SK-N-SH treated with all-trans-retinoic acid at 6 μM for 48 hours (cell line): ENCODE measurements at regions not wholly inside any gene's neighbourhood (a gene's known extent, or its start where the extent isn't known, plus 50 kb on each side); places are given as distances from the start of the nearest gene placed in this dataset.
A peak's percentile ranks its signal among the peaks of the same experiment; 100 is the strongest.

ENCODE experiments used
- ATAC-seq: fragments of 200-7000 bp; cut with Tn5 transposase; 3 replicates; pipeline ENCODE4 v1.9.1; 2020; ENCODE audit warnings: mild to moderate bottlenecking, moderate library complexity
- ARNTL ChIP-seq: fragments of 450-650 bp; formaldehyde crosslinking; IDR thresholded peaks from 2 replicates; pipeline ENCODE4 v1.5.0; 2020; ENCODE audit warnings: low read depth, mild to moderate bottlenecking, moderate library complexity, borderline replicate concordance
- BACH2 ChIP-seq: fragments of 250-450 bp; sonication (Bioruptor Pico); IDR thresholded peaks from 2 replicates; pipeline ENCODE4 v1.9.0; 2021; ENCODE audit warnings: mild to moderate bottlenecking, borderline replicate concordance
- CREB5 ChIP-seq: fragments of 250-450 bp; sonication (Bioruptor Pico); IDR thresholded peaks from 2 replicates; pipeline ENCODE4 v1.5.1; 2020; ENCODE audit warnings: low read depth, mild to moderate bottlenecking, moderate library complexity
- CSDC2 ChIP-seq: fragments of 250-450 bp; sonication (Bioruptor Pico); IDR thresholded peaks from 2 replicates; pipeline ENCODE4 v1.5.0; 2020; ENCODE audit warnings: mild to moderate bottlenecking, moderate library complexity
- CSRNP3 ChIP-seq: fragments of 250-450 bp; sonication (Bioruptor Pico); IDR thresholded peaks from 2 replicates; pipeline ENCODE4 v1.5.1; 2021; ENCODE audit warnings: mild to moderate bottlenecking, moderate library complexity
- ESRRG ChIP-seq: fragments of 250-450 bp; sonication (Bioruptor Pico); IDR thresholded peaks from 2 replicates; pipeline ENCODE4 v1.6.1; 2021; ENCODE audit warnings: mild to moderate bottlenecking
- GLIS3 ChIP-seq: fragments of 250-450 bp; sonication (Bioruptor Pico); IDR thresholded peaks from 2 replicates; pipeline ENCODE4 v1.5.0; 2020; ENCODE audit warnings: mild to moderate bottlenecking, moderate library complexity
- ISL1 ChIP-seq: fragments of 250-450 bp; sonication (Bioruptor Pico); IDR thresholded peaks from 2 replicates; pipeline ENCODE4 v2.1.2; 2022; ENCODE audit warnings: mild to moderate bottlenecking, moderate library complexity
- OSR1 ChIP-seq: fragments of 250-450 bp; sonication (Bioruptor Pico); IDR thresholded peaks from 2 replicates; pipeline ENCODE4 v1.8.0; 2022; ENCODE audit warnings: moderate library complexity, mild to moderate bottlenecking, inconsistent platforms
- PPARA ChIP-seq: fragments of 250-450 bp; sonication (Bioruptor Pico); IDR thresholded peaks from 2 replicates; pipeline ENCODE4 v1.5.0; 2020; ENCODE audit warnings: mild to moderate bottlenecking, borderline replicate concordance
- RARB ChIP-seq: fragments of 250-450 bp; sonication (Bioruptor Pico); IDR thresholded peaks from 2 replicates; pipeline ENCODE4 v1.8.0; 2021; ENCODE audit warnings: mild to moderate bottlenecking, moderate library complexity
- SNAI2 ChIP-seq: fragments of 250-450 bp; sonication (Bioruptor Pico); IDR thresholded peaks from 2 replicates; pipeline ENCODE4 v1.5.0; 2020; ENCODE audit warnings: mild to moderate bottlenecking, moderate library complexity
- TCF4 ChIP-seq: fragments of 250-450 bp; sonication (Bioruptor Pico); IDR thresholded peaks from 2 replicates; pipeline ENCODE4 v1.8.0; 2021; ENCODE audit warnings: mild to moderate bottlenecking, moderate library complexity, borderline replicate concordance
- TOX ChIP-seq: fragments of 250-450 bp; sonication (Bioruptor Pico); IDR thresholded peaks from 2 replicates; pipeline ENCODE4 v1.8.0; 2021; ENCODE audit warnings: mild to moderate bottlenecking, moderate library complexity, borderline replicate concordance
- ZC3H10 ChIP-seq: fragments of 250-450 bp; sonication (Bioruptor Pico); IDR thresholded peaks from 2 replicates; pipeline ENCODE4 v1.5.1; 2021; ENCODE audit warnings: mild to moderate bottlenecking, moderate library complexity
- ZFP3 ChIP-seq: fragments of 250-450 bp; sonication (Bioruptor Pico); IDR thresholded peaks from 2 replicates; pipeline ENCODE4 v1.5.0; 2020; ENCODE audit warnings: mild to moderate bottlenecking, moderate library complexity
- ZFP30 ChIP-seq: fragments of 450-650 bp; formaldehyde crosslinking; IDR thresholded peaks from 2 replicates; pipeline ENCODE4 v1.5.0; 2022; ENCODE audit warnings: mild to moderate bottlenecking, moderate library complexity
- ZNF565 ChIP-seq: fragments of 450-650 bp; formaldehyde crosslinking; conservative IDR thresholded peaks from 2 replicates; pipeline ENCODE4 v1.5.0; 2020; ENCODE audit warnings: low read depth, mild to moderate bottlenecking, moderate library complexity
- ZNF70 ChIP-seq: fragments of 450-650 bp; formaldehyde crosslinking; IDR thresholded peaks from 2 replicates; pipeline ENCODE4 v1.5.0; 2020; ENCODE audit warnings: mild to moderate bottlenecking, moderate library complexity
- ZNF8 ChIP-seq: fragments of 450-650 bp; formaldehyde crosslinking; IDR thresholded peaks from 2 replicates; pipeline ENCODE4 v1.5.0; 2020; ENCODE audit warnings: mild to moderate bottlenecking, moderate library complexity
- TF ChIP-seq, protein P1 (sequence below): fragments of 250-450 bp; sonication (Bioruptor Pico); IDR thresholded peaks from 2 replicates; pipeline ENCODE4 v1.8.0; 2020; ENCODE audit warnings: mild to moderate bottlenecking, moderate library complexity, borderline replicate concordance
- TF ChIP-seq, protein P2 (sequence below): fragments of 250-450 bp; sonication (Bioruptor Pico); IDR thresholded peaks from 2 replicates; pipeline ENCODE4 v1.8.0; 2021; ENCODE audit warnings: low read depth, mild to moderate bottlenecking, moderate library complexity, borderline replicate concordance
- TF ChIP-seq, protein P3 (sequence below): fragments of 250-450 bp; sonication (Bioruptor Pico); IDR thresholded peaks from 2 replicates; pipeline ENCODE4 v1.5.0; 2020; ENCODE audit warnings: mild to moderate bottlenecking, moderate library complexity

DNA sequence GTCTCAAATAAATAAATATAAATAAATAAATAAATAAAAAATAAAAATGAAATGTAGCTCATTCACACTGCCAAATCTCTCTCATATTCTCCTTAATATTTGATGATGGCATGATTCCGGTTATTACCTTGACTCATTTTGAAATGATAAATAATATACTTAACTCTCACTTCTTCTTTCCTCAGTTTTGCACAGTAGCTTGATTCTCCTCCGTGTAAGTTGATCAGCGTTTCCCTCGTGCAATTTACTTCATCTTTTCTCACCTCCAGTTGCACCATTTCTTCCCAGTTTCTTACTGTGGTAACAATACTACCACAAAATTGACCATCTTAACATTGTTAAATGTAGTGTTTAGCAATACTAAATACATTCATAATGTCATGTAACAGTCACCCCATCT lies 111.6 kb downstream of the RIPK4 start:
- no peak for ATAC-seq
- TF ChIP-seq ZNF565 (no peak), TOX (CRISPR knock-in tag) (no peak)

GRCh38 chr21:41653954-41654491 lies 112.8 kb downstream of the RIPK4 start:
- ATAC-seq: peak; percentile 73

DNA sequence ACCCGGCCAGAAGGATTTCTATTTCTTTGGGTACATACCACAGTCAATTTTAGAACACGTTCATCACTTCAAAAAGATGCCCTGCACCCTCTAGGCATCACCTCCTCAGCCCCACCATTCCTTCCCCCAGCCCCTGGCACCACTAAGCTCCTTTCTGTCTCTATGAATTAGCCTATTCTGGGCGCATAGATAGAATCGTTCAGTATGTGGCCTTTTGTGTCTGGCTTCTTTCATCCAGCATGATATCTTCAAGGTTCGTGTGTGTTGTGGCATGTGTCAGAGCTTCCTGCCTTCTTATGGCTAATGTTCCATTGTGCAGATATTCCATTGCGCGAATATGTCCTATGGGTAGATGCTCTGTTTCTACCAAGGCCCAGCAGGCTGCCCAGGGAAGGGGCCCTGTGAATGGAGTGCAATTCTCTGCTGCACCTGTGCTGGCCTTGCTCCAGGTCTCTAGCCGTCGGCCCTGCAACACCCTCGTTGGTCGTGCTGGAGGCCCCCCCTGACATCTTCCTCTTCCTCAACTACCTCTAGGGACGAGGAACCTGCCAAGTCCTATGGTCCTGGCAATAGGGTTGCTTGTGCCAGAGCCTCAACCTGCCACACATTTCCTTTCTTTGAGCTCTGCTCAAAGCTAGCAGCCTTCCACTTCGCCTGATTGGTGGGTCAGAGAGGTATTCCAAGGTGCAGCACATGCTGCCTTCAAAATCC lies 113.5 kb downstream of the RIPK4 start:
- ATAC-seq: peak; percentile 57
- TF ChIP-seq ZFP30 (no peak), ARNTL (no peak), ZFP3 (CRISPR knock-in tag) (no peak), RARB (CRISPR knock-in tag) (no peak), CREB5 (CRISPR knock-in tag) (no peak), GLIS3 (CRISPR knock-in tag) (no peak), ZNF565 (no peak), PPARA (CRISPR knock-in tag) (no peak)
- TF ChIP-seq, protein P1, sequence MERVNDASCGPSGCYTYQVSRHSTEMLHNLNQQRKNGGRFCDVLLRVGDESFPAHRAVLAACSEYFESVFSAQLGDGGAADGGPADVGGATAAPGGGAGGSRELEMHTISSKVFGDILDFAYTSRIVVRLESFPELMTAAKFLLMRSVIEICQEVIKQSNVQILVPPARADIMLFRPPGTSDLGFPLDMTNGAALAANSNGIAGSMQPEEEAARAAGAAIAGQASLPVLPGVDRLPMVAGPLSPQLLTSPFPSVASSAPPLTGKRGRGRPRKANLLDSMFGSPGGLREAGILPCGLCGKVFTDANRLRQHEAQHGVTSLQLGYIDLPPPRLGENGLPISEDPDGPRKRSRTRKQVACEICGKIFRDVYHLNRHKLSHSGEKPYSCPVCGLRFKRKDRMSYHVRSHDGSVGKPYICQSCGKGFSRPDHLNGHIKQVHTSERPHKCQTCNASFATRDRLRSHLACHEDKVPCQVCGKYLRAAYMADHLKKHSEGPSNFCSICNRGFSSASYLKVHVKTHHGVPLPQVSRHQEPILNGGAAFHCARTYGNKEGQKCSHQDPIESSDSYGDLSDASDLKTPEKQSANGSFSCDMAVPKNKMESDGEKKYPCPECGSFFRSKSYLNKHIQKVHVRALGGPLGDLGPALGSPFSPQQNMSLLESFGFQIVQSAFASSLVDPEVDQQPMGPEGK: no peak
- TF ChIP-seq, all 23 proteins: peak for 0

More at GRCh38 chr21:41653954-41654491, 112.8 kb downstream of the RIPK4 start:
- TF ChIP-seq ZFP30: no peak
- TF ChIP-seq, protein P2, sequence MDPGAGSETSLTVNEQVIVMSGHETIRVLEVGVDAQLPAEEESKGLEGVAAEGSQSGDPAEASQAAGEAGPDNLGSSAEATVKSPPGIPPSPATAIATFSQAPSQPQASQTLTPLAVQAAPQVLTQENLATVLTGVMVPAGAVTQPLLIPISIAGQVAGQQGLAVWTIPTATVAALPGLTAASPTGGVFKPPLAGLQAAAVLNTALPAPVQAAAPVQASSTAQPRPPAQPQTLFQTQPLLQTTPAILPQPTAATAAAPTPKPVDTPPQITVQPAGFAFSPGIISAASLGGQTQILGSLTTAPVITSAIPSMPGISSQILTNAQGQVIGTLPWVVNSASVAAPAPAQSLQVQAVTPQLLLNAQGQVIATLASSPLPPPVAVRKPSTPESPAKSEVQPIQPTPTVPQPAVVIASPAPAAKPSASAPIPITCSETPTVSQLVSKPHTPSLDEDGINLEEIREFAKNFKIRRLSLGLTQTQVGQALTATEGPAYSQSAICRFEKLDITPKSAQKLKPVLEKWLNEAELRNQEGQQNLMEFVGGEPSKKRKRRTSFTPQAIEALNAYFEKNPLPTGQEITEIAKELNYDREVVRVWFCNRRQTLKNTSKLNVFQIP (CRISPR knock-in tag): no peak
- no peak for TF ChIP-seq ESRRG
- TF ChIP-seq CSDC2 (CRISPR knock-in tag): no peak
- TF ChIP-seq TCF4 (CRISPR knock-in tag): no peak
- TF ChIP-seq ZNF70: no peak
- no peak for TF ChIP-seq ZNF8 (CRISPR knock-in tag)
- TF ChIP-seq, protein P3, sequence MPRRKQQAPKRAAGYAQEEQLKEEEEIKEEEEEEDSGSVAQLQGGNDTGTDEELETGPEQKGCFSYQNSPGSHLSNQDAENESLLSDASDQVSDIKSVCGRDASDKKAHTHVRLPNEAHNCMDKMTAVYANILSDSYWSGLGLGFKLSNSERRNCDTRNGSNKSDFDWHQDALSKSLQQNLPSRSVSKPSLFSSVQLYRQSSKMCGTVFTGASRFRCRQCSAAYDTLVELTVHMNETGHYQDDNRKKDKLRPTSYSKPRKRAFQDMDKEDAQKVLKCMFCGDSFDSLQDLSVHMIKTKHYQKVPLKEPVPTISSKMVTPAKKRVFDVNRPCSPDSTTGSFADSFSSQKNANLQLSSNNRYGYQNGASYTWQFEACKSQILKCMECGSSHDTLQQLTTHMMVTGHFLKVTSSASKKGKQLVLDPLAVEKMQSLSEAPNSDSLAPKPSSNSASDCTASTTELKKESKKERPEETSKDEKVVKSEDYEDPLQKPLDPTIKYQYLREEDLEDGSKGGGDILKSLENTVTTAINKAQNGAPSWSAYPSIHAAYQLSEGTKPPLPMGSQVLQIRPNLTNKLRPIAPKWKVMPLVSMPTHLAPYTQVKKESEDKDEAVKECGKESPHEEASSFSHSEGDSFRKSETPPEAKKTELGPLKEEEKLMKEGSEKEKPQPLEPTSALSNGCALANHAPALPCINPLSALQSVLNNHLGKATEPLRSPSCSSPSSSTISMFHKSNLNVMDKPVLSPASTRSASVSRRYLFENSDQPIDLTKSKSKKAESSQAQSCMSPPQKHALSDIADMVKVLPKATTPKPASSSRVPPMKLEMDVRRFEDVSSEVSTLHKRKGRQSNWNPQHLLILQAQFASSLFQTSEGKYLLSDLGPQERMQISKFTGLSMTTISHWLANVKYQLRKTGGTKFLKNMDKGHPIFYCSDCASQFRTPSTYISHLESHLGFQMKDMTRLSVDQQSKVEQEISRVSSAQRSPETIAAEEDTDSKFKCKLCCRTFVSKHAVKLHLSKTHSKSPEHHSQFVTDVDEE (CRISPR knock-in tag): no peak
- no peak for TF ChIP-seq ZFP3 (CRISPR knock-in tag)
- TF ChIP-seq TOX (CRISPR knock-in tag): no peak
- TF ChIP-seq RARB (CRISPR knock-in tag): no peak

GRCh38 chr21:41651830-41652229 lies 115.0 kb downstream of the RIPK4 start:
- ATAC-seq: no peak
- TF ChIP-seq ESRRG (no peak), CSRNP3 (CRISPR knock-in tag) (no peak), SNAI2 (CRISPR knock-in tag) (no peak), TOX (CRISPR knock-in tag) (no peak), ZNF565 (no peak), ZFP30 (no peak), OSR1 (CRISPR knock-in tag) (no peak), ZC3H10 (CRISPR knock-in tag) (no peak), CSDC2 (CRISPR knock-in tag) (no peak), ISL1 (no peak), ARNTL (no peak), BACH2 (CRISPR knock-in tag) (no peak)
